Iris pigment epithelial cell (primary cell): ENCODE measurements at regions not wholly inside any gene's neighbourhood (a gene's known extent, or its start where the extent isn't known, plus 50 kb on each side); places are given as distances from the start of the nearest gene placed in this dataset.
A peak's percentile ranks its signal among the peaks of the same experiment; 100 is the strongest.

Experiments used
- DNase-seq: peaks from one replicate; pipeline ENCODE4 v3.0.0-alpha.2; 2011; ENCODE audit warnings: low read depth

DNA sequence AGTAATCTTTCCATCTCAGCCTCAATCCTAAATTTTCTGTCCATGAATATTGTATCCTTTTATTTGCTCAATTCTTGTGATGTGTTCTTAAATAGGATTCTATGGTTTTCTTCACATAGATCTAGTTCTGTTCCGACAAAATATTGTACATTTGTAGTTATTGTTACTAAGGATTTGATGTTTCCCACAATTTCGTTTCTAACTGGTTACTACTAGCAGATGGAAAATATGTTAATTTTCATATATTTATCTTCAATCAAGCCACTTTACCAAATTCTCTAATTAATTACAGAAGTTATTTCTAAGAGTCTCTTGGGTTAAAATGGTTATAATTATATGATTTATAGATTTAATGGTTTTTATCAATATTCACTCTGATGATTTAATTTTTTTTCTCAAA is 60.3 kb downstream of the SEC61B start:
- no peak for DNase-seq

- DNase-seq = no peak
These were observed 63.9 kb downstream of the SEC61B start for GRCh38 chr9:99285965-99286364.

DNA sequence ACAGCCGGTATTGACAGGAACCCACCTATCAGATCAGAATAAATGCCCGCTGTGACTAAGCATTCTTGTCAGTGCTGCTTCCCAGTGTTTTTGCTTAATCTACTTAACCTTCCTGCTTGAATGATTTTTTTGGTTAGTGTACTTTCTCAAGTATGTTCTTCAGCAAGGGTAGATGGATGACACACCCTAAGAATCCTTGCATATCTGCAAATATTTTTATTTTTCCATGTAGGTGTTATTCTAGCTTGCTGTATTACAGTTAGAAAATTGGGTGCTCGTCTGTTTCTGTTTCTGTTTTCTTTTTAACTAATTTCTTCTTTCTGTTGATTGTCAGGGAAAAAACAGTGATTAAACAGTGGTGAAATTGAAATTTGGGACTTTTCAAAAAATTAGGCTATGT is 64.5 kb downstream of the SEC61B start:
- DNase-seq = no peak

GRCh38 chr9:99287641-99288040 is 65.6 kb downstream of the SEC61B start:
- DNase-seq = no peak

GRCh38 chr9:99288830-99289229 is 66.7 kb downstream of the SEC61B start:
- no peak for DNase-seq

GRCh38 chr9:99294850-99295461 is 72.9 kb downstream of the SEC61B start:
- DNase-seq = peak; percentile 11

- DNase-seq = peak; percentile 16
These were observed 74.3 kb downstream of the SEC61B start for GRCh38 chr9:99296291-99296951.

- DNase-seq = no peak
These were observed 76.5 kb downstream of the SEC61B start for GRCh38 chr9:99298614-99299013.

DNA sequence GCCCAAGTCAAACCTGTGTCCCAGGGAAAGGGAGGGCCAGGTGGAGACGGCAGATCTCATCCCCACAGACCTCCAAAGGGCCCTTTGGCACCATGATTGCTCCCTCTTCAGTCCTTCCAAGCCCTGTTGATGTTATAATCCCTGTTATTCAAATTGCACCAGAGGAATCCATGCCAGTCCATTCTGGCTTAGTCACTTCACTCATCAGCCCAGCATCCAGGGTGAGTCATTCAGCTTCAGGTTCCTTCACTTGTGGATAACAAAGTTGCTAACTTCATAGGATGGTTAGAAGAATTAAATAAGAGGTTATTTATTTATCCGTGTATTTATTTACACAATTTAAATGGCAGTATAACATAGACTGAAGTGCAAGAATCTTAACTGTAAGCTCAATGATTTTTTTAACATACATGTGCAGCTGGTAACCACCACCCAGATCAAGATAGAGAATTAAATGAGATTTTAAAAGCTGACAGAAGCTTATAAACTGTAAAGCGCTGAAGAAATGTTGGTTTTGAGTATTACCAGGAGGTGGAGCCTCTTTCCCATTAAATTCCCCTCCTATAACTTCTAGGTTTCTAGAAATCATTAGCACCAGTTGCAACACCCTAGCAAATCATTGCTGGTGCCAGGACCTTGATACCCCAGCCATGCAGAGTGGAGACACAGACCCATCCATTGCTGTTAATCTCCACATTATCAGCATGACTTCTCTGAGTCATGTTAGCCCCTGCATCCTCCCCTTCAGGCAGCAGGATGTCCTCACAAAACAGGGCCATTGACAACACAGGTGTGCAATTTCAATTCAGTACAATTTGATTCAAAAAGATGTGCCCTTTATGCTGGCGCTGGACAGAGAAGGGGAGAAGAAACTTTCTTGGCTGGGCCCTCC is 77.4 kb downstream of the SEC61B start:
- DNase-seq = peak; percentile 78

GRCh38 chr9:99300103-99300439 is 78.0 kb downstream of the SEC61B start:
- no peak for DNase-seq

DNA sequence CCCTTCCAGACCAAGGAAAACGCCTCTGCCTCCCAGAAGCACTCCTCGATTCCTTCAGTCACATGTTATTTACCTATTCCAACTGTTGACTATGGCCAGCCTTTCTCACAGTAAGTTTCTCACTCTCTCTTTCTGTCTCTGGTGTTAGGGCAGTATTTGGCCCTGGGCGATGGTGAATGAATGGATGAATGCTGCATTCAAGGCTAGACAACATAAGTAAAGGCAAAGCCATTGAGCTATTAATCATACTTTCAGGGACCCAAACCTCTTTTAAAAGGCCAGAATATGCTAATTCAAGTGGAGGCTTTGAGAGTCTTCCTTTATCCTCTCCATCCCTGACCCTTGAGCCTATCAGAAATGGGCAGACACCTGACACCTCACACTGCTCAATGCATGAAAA is 78.5 kb downstream of the SEC61B start:
- DNase-seq = no peak

DNA sequence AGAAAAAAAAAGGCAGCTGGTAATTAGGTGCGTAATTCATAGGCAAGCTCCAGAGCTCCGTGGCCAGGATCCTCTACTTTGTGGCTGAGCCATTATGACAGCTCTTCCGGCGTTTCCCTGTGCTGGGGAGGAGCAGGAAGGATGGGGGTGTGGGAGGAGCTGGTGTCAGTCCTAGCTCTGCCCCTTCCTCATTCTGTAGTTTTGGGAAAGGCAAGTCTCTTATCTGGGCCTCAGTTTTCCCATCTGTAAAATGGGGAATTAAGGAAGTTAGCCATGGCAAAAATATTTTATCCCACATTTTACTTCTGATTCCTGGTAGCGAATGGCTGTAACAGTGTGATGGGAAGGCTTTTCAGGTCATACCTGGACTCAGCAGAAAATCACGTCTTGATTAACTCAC is 81.1 kb downstream of the SEC61B start:
- DNase-seq = no peak

DNA sequence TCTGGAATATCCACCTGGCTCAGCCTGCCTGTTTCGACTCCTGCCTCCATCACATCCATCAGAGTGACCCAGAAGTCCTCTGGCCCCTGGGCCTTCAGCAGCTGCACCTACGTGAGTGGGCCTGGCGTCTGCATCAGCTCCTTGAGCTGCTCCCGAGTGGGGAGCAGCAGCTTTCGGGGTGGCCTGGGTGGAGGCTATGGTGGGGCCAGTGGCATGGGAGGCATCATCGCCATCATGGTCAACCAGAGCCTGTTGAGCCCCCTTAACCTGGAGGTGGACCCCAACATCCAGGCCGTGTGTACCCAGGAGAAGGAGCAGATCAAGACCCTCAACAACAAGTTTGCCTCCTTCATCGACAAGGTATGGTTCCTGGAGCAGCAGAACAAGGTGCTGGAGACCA is 83.0 kb downstream of the SEC61B start:
- DNase-seq = no peak

- DNase-seq = no peak
These were observed 84.0 kb downstream of the SEC61B start for GRCh38 chr9:99305820-99306811.

DNA sequence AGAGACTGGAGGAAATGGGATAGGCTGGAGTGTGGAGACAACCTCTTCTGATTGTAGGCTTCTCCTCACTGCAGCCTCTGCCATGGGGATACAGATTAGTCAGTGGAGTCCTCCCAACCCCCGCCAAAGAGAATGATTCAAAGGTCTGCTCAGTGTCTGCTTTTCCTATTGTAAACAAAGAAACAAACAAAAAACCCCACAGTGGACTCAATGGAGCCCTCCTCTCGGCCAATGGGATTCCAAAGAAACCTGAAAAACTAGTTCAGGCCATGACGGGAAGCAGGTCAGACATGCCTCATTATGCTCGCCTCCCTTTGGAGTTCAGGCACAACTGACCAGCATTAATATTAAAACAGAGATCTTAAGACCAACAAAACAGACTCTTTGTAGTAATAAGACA is 85.8 kb downstream of the SEC61B start:
- no peak for DNase-seq

GRCh38 chr9:99309141-99309939 is 87.3 kb downstream of the SEC61B start:
- DNase-seq = no peak

- no peak for DNase-seq
These were observed 90.7 kb downstream of the SEC61B start for GRCh38 chr9:99312736-99313135.

DNA sequence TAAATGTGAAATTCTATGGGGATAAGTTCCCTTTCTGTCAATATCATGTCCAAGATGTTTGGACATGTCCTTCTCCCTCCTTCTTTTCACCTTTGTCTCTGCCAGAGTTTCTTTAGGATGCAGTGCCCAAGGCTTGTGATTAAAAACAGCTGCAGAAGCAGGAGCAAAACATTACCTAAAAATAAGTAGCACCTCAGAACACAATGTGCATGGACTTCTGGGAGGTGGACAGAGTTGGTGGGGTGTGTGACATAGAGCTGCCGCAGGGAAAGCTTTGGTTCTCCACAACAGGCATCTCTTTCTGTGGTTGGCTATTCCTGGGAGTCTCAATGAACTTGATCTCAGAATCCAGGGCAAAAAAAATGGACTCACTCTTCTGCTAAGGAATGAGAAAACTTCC is 97.0 kb downstream of the SEC61B start:
- DNase-seq = no peak

GRCh38 chr9:99322299-99322698 is 100.2 kb downstream of the SEC61B start:
- no peak for DNase-seq

GRCh38 chr9:99326112-99326916 is 104.2 kb downstream of the SEC61B start:
- peak; percentile 60 for DNase-seq

DNA sequence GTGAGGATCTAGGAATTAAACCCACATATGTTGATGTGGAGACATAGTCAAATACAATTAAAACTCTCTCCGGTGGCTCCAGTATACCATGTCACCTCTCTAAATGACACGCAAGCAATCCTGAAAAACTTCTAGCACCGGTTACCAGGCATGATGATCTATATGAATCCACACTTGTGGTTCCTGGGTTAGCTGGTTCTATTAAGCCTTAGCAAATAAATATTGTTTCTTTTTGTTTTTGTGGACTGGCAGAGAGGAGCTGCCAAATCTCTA is 104.8 kb downstream of the SEC61B start:
- DNase-seq = no peak
